Daoy (cell line): ENCODE measurements at regions not wholly inside any gene's neighbourhood (a gene's known extent, or its start where the extent isn't known, plus 50 kb on each side); places are given as distances from the start of the nearest gene placed in this dataset.
"Not testable (repeated sequence)": the region's sequence is repeated elsewhere in the genome, so short reads cannot be mapped to it uniquely, and the experiment has no call there.

Experiments used
- DNase-seq: peaks from one replicate; pipeline ENCODE4 v3.0.0-alpha.2; 2015; ENCODE audit warnings: low read depth

GRCh38 chr4:12365869-12366268, 937.2 kb upstream of the HS3ST1 start:
- not testable (repeated sequence) for DNase-seq

- DNase-seq, result no peak
Observed at GRCh38 chr4:12360391-12360790, 931.7 kb upstream of the HS3ST1 start.

- no peak for DNase-seq
Observed at GRCh38 chr4:12359420-12359819, 930.7 kb upstream of the HS3ST1 start.

- DNase-seq, result not testable (repeated sequence)
Observed at GRCh38 chr4:12333083-12333482, 904.4 kb upstream of the HS3ST1 start.

GRCh38 chr4:12324965-12325364, 896.3 kb upstream of the HS3ST1 start:
- DNase-seq, result no peak

GRCh38 chr4:12319765-12320164, 891.1 kb upstream of the HS3ST1 start:
- DNase-seq, result no peak

DNA sequence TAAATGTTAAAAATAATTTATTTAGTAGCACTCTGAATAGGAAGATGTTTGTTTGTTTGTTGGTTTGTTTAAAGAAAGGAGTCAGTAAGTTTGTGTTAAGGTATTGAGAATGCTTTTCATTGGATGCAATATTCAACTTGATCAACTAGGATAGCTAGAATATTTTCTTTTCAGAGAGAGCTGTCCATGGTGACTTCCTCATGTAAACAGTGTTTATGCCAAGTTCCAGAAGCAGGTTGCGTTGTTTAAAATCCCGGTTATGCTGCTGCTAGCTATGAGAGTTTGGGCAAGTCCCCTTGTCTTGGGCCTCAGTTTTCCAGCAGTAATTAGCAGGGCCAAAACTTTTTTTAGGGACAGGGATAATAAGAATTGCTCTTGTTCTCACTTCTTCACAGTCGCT, 876.2 kb upstream of the HS3ST1 start:
- no peak for DNase-seq

GRCh38 chr4:12296366-12296765, 867.7 kb upstream of the HS3ST1 start:
- DNase-seq, result no peak

DNA sequence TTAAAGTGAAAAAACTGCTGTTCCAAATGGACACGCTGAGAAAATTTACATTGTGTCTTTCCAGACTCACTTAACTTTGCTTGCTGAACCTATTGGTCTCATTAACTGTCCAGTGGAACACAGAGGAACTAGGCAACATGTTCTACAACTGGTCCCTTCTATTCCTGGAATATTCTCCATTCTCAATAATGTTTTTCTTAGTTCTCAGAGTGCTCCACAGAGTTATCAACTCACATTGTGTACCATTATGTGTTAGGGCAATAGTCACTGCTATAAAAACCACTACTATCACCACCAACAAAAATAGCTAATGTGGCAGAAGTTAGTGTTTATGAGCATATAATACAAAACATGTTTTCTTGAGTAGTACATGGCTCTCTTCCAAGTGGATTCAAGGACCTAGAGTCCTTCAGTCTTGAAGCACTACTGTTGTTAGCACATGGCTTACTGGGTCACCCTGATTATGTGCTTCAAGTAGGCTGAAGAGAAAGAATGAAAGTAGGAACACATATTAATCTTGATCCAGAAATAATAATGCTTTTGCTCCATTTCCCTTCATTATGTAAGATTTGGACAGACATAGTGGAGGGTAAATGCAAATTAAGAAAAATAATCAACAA, 865.3 kb upstream of the HS3ST1 start:
- DNase-seq, result no peak

- DNase-seq, result no peak
Observed at GRCh38 chr4:12286351-12286750, 857.7 kb upstream of the HS3ST1 start.

GRCh38 chr4:12270546-12270945, 841.9 kb upstream of the HS3ST1 start:
- DNase-seq, result no peak

DNA sequence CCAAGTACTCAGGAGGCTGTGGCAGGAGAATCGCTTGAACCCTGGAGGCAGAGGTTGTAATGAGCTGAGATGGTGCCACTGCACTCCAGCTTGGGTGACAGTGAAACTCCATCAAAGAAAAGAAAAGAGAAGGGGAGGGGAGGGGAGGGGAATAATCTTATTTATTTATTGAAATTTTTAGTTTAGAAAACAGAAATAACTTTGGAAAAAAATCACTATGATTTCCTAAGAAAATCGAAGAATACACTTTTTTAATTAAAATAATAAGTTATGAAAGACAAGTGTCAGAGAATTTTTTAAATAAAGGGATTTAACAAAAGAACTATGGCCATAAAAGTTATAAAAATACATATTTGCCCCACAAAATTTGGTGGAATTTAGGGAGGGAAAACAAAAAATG, 836.9 kb upstream of the HS3ST1 start:
- no peak for DNase-seq

DNA sequence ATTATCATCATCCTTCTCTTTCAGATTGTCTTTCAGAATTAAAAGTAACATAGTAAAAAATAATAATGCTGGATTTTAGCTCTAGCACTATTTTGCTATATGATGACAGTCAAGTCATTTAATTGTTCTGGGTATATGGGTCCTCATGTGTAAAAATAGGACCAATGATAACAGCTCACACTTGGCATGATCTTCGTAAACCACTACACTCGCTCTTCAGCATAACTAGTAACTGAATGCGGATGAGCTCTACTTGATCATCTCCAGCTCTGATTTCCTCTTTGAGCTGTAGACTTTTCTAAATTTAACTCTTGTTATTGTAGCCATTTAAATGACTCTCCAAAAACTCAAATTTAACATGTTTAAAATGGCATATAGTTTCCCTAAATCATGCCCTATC, 831.8 kb upstream of the HS3ST1 start:
- DNase-seq, result no peak

DNA sequence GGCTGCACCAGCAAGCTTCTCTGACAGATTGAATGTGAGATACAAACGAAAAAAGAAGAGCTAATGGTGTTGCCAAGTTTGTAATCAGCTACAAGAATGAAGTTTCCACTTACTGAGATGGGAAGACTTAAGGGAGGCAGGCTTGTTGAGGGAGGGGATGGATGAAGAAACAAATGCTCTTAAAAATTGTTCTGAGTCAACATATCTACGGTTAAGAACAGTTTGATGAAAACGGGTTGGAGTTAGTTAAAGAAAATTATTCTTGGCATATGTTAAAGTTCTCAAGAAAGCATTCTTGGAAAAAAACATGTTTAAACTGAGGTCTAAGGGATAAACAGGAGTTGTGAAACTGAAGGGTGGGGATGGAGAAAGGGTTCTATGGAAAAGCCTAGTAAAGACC, 816.3 kb upstream of the HS3ST1 start:
- DNase-seq, result no peak

DNA sequence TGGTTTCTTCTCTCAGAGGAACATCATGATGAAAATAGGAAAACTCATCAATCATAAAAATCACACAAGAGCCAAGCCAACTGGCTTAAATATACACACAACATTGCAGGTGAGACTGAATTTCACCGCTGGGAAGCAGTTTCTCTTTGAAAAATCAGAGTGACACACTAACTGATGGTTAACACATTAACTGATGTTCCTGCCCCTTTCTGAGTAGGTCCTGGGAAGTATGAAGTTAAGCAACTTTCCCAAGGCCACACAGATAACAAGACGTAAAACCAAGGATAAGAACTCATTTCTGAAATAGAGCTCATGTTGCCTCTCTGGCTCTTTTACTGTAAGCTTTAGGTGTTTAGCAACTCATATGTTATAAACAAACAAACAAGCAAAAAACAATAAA, 813.7 kb upstream of the HS3ST1 start:
- DNase-seq, result no peak

DNA sequence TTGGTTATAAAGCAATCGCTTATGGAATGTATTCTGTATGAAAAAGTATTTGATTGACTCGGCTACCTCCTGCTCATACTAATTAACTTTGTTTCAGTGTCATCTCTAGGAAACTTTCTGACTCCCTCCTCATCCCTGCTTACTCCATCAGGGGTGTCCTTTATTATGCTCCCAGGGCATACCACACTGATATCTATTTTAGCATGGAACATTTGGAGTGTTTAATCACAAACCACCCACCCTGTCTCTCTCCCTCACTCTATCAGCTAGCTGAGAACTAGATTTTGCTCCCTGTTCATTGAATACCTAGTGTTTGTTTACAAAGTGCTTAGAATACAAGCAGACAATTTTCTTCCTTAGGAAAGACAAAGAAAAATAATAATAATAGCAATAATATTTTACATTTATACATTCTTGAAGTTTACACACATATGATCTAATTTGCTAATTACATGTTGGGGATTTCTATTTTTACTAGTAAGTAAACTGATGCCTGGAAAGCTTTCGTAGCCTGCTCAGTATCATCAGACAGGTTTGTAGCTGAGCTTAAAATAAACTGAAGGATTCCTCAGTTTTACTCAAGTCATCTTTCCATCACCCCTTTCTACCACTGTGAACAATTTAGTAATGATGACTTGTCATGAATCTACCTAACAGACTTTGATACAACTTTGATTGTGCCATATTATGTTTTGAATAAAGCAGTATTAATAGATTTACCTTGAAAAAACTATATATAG, 811.4 kb upstream of the HS3ST1 start:
- no peak for DNase-seq

- DNase-seq, result no peak
Observed at GRCh38 chr4:12231098-12231497, 802.4 kb upstream of the HS3ST1 start.

DNA sequence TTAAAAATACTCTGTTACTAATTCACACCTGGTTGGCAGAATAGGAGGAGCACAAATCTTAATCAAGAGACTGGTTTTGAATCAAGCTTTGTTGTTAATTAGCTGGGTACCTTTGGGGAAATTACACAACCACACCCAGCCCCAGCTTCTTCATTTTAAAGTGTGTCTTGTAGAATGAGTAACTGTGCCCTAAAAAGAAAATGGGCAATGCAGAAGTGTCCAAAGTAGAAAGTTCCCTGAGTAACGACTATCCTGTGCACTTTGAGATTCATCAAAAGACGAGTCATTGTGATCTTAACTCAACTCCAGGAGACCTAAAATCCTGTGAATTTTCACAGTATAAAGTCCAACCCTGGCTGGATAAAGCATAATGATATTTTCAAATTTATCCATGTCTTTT, 792.3 kb upstream of the HS3ST1 start:
- DNase-seq, result no peak

DNA sequence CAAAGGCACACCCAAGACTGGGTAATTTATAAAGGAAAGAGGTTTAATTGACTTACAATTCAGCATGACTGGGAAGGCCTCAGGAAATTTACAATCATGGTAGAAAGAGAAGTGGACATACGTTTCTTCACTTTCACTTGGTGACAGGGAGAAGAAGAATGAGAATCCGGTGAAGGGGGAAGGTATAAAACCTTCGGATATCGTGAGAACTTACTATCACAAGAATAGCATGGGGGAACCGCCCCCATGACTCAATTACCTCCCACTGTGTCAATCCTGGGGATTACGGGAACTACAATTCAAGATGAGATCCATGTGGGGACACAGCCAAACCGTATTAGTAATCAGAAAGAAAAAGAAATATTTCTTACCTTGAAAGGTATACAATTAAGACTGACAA, 782.9 kb upstream of the HS3ST1 start:
- DNase-seq, result peak; percentile 2

DNA sequence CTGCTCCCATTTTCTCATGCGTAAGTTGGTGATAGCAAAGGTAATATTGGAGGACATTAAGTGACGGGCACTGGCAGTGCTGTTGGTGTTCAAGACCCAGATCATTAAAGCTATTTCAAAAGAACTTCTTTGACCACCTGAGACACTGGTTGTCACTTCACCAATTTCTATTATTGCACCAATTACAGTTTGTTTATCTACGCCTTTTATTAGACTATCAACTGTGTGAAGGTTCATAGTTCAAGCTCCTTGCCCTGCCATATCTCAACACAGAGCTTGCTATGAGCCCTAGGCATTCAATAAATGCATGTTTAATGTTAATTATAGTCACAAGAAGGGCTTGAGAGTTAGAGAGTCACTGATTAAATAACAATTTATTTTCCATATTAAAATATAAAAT, 778.7 kb upstream of the HS3ST1 start:
- no peak for DNase-seq

GRCh38 chr4:12206091-12206490, 777.4 kb upstream of the HS3ST1 start:
- DNase-seq, result no peak

DNA sequence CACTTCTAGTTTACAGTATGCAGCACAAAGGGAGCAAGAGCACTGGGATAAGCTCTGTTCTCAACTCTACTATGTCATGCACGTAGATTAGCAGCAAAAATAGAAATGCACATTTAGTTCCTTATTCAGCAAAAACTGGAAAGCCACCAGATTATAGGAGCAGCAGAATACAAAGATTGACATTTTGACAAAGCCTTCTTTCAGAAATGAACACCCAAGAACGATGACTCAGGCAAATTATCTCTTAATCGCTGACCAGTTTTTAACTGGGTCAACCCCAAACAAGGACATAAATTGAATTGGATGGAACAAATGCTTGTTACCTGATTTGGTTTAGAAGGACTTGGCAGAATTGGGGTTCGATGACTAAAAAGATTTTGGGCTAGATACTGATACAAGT, 775.3 kb upstream of the HS3ST1 start:
- DNase-seq, result no peak

GRCh38 chr4:12200226-12200625, 771.5 kb upstream of the HS3ST1 start:
- DNase-seq, result no peak

DNA sequence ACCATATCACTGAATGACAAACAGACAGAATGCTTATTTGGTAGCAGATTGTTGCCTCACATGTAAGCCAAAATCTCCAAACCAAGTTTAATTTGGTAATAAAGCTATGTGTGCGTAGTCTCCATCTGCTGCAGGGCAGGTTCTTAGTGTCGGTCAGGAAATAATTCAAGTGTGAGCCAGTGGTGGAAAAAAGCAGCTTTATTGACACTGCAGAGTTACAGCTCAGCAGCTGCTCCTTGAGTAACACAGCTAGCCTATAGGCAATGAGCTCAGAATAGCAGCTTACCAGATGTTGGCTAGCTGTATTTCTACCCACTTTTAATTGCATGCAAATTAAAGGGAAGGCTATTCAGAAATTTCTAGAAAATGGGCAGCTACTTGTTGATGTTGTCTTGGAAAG, 757.8 kb upstream of the HS3ST1 start:
- no peak for DNase-seq
